HCT116 (cell line): ENCODE measurements at regions not wholly inside any gene's neighbourhood (a gene's known extent, or its start where the extent isn't known, plus 50 kb on each side); places are given as distances from the start of the nearest gene placed in this dataset.

Source experiments
- ATAC-seq: fragments of 200-7000 bp; cut with Tn5 transposase; 2 replicates; pipeline ENCODE4 v1.9.1; 2020; ENCODE audit warnings: mild to moderate bottlenecking, moderate library complexity
- BruUV-seq: library from RNA; stranded (reverse); fragments of 400-500 nt; replicated peaks from 2 replicates; lab custom pipeline; 2021; lab: Mats Ljungman, UMichigan
- CTCF ChIA-PET: fragments of 300-600 bp; sonication (Branson Sonifier 250); formaldehyde crosslinking; loops from one replicate; lab custom pipeline; 2021; ENCODE audit warnings: antibody characterized with exemption; lab: Charles Lee
- POLR2A ChIA-PET: fragments of 300-600, 350-600 bp; sonication (Branson Sonifier 250); formaldehyde crosslinking; loops from one replicate; lab custom pipeline; 2021; ENCODE audit warnings: antibody characterized with exemption; lab: Charles Lee
- RAD21 ChIA-PET, 2 experiments: fragments of 300-600 bp; sonication (Branson Sonifier 250); formaldehyde crosslinking; loops; one replicate each; lab custom pipeline; 2023; ENCODE audit warnings: low total read pairs in 2 of 2; ENCODE audit not compliant: uncharacterized antibody in 2 of 2, unreplicated experiment in 2 of 2, low non-redundant PET in 1 of 2; lab: Charles Lee
- DNase-seq: peaks from one replicate; pipeline ENCODE4 v3.0.0-alpha.2; 2010; ENCODE audit warnings: low read depth, low spot score
- H2AFZ ChIP-seq: fragments of 200-600 bp; shearing (Covaris generic), sonication (generic); 2 replicates; pipeline ENCODE4 v1.6.1; 2017; ENCODE audit warnings: low read depth, mixed run types, mixed read lengths, antibody characterized with exemption, low read length; ENCODE audit not compliant: poor library complexity, severe bottlenecking
- H3K27ac ChIP-seq: 2 replicates; pipeline ENCODE4 v1.5.1; 2012; ENCODE audit warnings: low read depth, low read length
- H3K27me3 ChIP-seq: fragments of 200-600 bp; sonication (generic); 2 replicates; pipeline ENCODE4 v1.6.1; 2016; ENCODE audit warnings: mixed run types, low read length, mixed read lengths; ENCODE audit not compliant: insufficient read depth
- H3K36me3 ChIP-seq, 2 experiments: fragments of 200-500 bp in 1 of 2; fragments of 200-600 bp in 1 of 2; sonication (Bioruptor generic) in 1 of 2; sonication (generic) in 1 of 2; 2 replicates each; pipeline versions ENCODE4 v1.5.1 to v1.6.1; 2014 to 2016; ENCODE audit warnings: low read length in 2 of 2, inconsistent platforms in 1 of 2, mixed read lengths in 1 of 2, mixed run types in 1 of 2; ENCODE audit not compliant: insufficient read depth in 2 of 2, control insufficient read depth in 1 of 2
- H3K4me1 ChIP-seq, 2 experiments: fragments of 200-600 bp in 1 of 2; sonication (generic) in 1 of 2; 2 replicates each; pipeline versions ENCODE4 v1.5.1 to v1.6.1; 2012 to 2017; ENCODE audit warnings: low read length in 2 of 2, inconsistent platforms in 1 of 2, mild to moderate bottlenecking in 1 of 2, mixed read lengths in 1 of 2, mixed run types in 1 of 2, moderate library complexity in 1 of 2; ENCODE audit not compliant: insufficient read depth in 2 of 2, control insufficient read depth in 1 of 2
- H3K4me2 ChIP-seq: fragments of 200-600 bp; sonication (generic); 2 replicates; pipeline ENCODE4 v1.6.1; 2017; ENCODE audit warnings: mixed run types, low read length, mixed read lengths
- H3K4me3 ChIP-seq, 2 experiments: fragments of 200-600 bp in 1 of 2; sonication (generic) in 1 of 2; replicated peaks in 1 of 2; 2 replicates each; pipeline ENCODE4 v1.5.1; 2011 to 2016; ENCODE audit warnings: low read length in 2 of 2, control low read depth in 1 of 2, low read depth in 1 of 2, mild to moderate bottlenecking in 1 of 2, mixed read lengths in 1 of 2, mixed run types in 1 of 2
- H3K79me2 ChIP-seq: fragments of 200-600 bp; sonication (generic); 2 replicates; pipeline ENCODE4 v1.6.1; 2017; ENCODE audit warnings: mild to moderate bottlenecking, mixed run types, low read length, moderate library complexity, mixed read lengths; ENCODE audit not compliant: insufficient read depth
- H3K9ac ChIP-seq: fragments of 200-600 bp; sonication (generic); 2 replicates; pipeline ENCODE4 v1.6.1; 2016; ENCODE audit warnings: low read length, mixed read lengths
- H3K9me2 ChIP-seq: fragments of 200-600 bp; sonication (generic), shearing (Covaris generic); 2 replicates; pipeline ENCODE4 v1.6.1; 2017; ENCODE audit warnings: mixed run types, mild to moderate bottlenecking, moderate library complexity; ENCODE audit not compliant: insufficient read depth
- H3K9me3 ChIP-seq, 2 experiments: fragments of 200-500 bp in 1 of 2; fragments of 200-600 bp in 1 of 2; sonication (Bioruptor generic) in 1 of 2; sonication (generic) in 1 of 2; 2 replicates each; pipeline ENCODE4 v1.6.1; 2014 to 2017; ENCODE audit warnings: low read length in 2 of 2, mixed read lengths in 2 of 2, inconsistent platforms in 1 of 2, low read depth in 1 of 2, mild to moderate bottlenecking in 1 of 2, mixed run types in 1 of 2, moderate library complexity in 1 of 2; ENCODE audit not compliant: control insufficient read depth in 1 of 2, insufficient read depth in 1 of 2
- H4K20me1 ChIP-seq: fragments of 200-600 bp; sonication (generic), shearing (Covaris generic); 2 replicates; pipeline ENCODE4 v1.6.1; 2017; ENCODE audit warnings: mixed run types, mild to moderate bottlenecking, moderate library complexity; ENCODE audit not compliant: insufficient read depth
- JUND ChIP-seq: IDR thresholded peaks from 2 replicates; pipeline ENCODE4 v1.6.1; 2012
- POLR2AphosphoS5 ChIP-seq: IDR thresholded peaks from 2 replicates; pipeline ENCODE4 v1.6.1; 2011; ENCODE audit warnings: mild to moderate bottlenecking, low read depth, low read length, moderate library complexity
- REST ChIP-seq: IDR thresholded peaks from 2 replicates; pipeline ENCODE4 v1.6.1; 2012; ENCODE audit warnings: low read depth
- SP1 ChIP-seq: IDR thresholded peaks from 2 replicates; pipeline ENCODE4 v1.6.1; 2012; ENCODE audit warnings: low read depth
- SRF ChIP-seq: IDR thresholded peaks from 2 replicates; pipeline ENCODE4 v1.6.1; 2012; ENCODE audit warnings: low read depth
- ZBTB33 ChIP-seq: IDR thresholded peaks from 2 replicates; pipeline ENCODE4 v1.6.1; 2011; ENCODE audit warnings: mild to moderate bottlenecking, low read length, moderate library complexity; ENCODE audit not compliant: insufficient replicate concordance; ENCODE audit errors: extremely low read depth
- intact Hi-C: fragments of 100-400 bp; cut with micrococcal nuclease; formaldehyde crosslinking; loops from 2 replicates; pipeline ENCODE4 v1.10.0; 2022

- Histone ChIP-seq H2AFZ (no peak overlapping the region), H3K9me3 (no peaks in the 10 kb centered on the region), H3K4me1 (no peaks in the 10 kb centered on the region), H4K20me1 (no peaks in the 10 kb centered on the region), H3K9ac (no peak overlapping the region), H3K27me3 (peaks cover 20% of the 10 kb centered on the region; the same call in 1 of the 2 replicates), H3K9me2 (no peaks in the 10 kb centered on the region), H3K27ac (no peak overlapping the region), H3K36me3 (no peaks in the 10 kb centered on the region), H3K79me2 (no peaks in the 10 kb centered on the region), H3K4me3 (no peak overlapping the region), H3K4me2 (no peak overlapping the region)
- intact Hi-C loops: no loop called here
- TF ChIP-seq REST (no peak), SRF (no peak), ZBTB33 (no peak), JUND (no peak), POLR2AphosphoS5 (no peak), SP1 (no peak)
- BruUV-seq: no TSS peak
- no peak for DNase-seq
- POLR2A ChIA-PET: no interaction called here
- ATAC-seq: no peak
- RAD21 ChIA-PET: no interaction called here
- CTCF ChIA-PET: no interaction called here
Measured at GRCh38 chr11:30786256-30787110, 200.3 kb upstream of the MPPED2 start.
